Activated B cell treated with CpG ODN at 0.5 μM for 24 hours (primary cell): ENCODE measurements at regions not wholly inside any gene's neighbourhood (a gene's known extent, or its start where the extent isn't known, plus 50 kb on each side); places are given as distances from the start of the nearest gene placed in this dataset.
"Not testable (repeated sequence)": the region's sequence is repeated elsewhere in the genome, so short reads cannot be mapped to it uniquely, and the experiment has no call there.

ENCODE experiments used
- ATAC-seq: fragments of 200-7000 bp; cut with Tn5 transposase; one replicate; pipeline ENCODE4 v1.10.0; 2021; ENCODE audit warnings: low read depth, mild to moderate bottlenecking, moderate library complexity
- CTCF ChIA-PET: fragments of 350-600 bp; sonication (Branson Sonifier 250); formaldehyde crosslinking; loops from one replicate; lab custom pipeline; 2021; ENCODE audit warnings: antibody characterized with exemption; lab: Charles Lee
- POLR2A ChIA-PET: fragments of 350-600 bp; sonication (Branson Sonifier 250); formaldehyde crosslinking; loops from one replicate; lab custom pipeline; 2021; ENCODE audit warnings: antibody characterized with exemption; lab: Charles Lee
- DNase-seq: peaks from one replicate; pipeline ENCODE4 v3.0.0; 2022
- H3K27ac Mint-ChIP-seq: one replicate; pipeline ENCODE4 v1.8.0; 2020; ENCODE audit warnings: mixed read lengths
- H3K27me3 Mint-ChIP-seq: one replicate; pipeline ENCODE4 v1.8.0; 2021; ENCODE audit warnings: mixed read lengths
- H3K36me3 Mint-ChIP-seq: one replicate; pipeline ENCODE4 v1.8.0; 2021; ENCODE audit warnings: low read depth, mixed read lengths
- H3K4me1 Mint-ChIP-seq: one replicate; pipeline ENCODE4 v1.8.0; 2021; ENCODE audit warnings: mixed read lengths
- H3K4me3 Mint-ChIP-seq: one replicate; pipeline ENCODE4 v1.8.0; 2020; ENCODE audit warnings: mild to moderate bottlenecking, mixed read lengths
- H3K9me3 Mint-ChIP-seq: one replicate; pipeline ENCODE4 v1.8.0; 2020; ENCODE audit warnings: mixed read lengths
- intact Hi-C: fragments of 100-400 bp; cut with micrococcal nuclease; formaldehyde crosslinking; loops from one replicate; pipeline ENCODE4 v1.15.1; 2024
- TF ChIP-seq, protein P1 (sequence below): fragments of 200-600 bp; IDR thresholded peaks from one replicate; pipeline ENCODE4 v1.8.0; 2022; ENCODE audit warnings: antibody characterized with exemption, mild to moderate bottlenecking

DNA sequence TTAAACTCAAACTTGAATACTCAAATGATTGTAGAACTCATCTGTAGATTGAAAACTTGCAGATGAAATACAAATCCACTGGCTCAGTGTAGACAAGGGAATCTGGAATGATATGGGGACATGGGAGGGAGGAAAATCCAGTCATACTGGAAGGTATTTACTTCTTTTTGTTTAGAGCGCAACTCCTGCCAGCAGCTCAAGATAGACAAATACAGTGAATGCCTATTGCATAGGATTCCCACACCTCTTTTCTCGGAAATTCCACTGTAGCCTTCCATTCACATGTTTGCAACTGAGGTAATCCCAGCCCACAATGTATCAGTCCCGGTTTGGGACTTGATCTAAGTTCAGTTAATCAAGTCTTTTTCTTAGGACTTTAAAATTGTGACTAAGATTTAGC lies 311.2 kb downstream of the PTPRC start:
- no peak for ATAC-seq
- H3K9me3 Mint-ChIP-seq, result no peaks in the 10 kb centered on the region
- POLR2A ChIA-PET, result no interaction called here

DNA sequence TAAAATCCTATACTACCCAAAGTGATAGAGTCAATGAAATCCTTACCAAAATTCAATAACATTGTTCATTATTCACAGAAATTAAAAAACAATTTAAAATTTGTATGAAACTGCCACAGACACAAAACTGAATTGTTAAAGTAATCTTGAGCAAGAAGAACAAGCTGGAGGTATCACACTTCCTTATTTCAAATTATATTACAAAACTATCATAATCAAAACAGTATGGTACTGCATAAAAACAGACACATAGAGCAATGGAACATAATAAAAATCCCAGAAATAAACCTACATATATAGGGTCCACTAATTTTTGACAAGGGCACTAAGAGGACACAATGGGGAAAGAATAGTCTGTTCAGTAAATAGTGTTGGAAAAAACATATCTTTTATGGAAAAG lies 316.2 kb downstream of the PTPRC start:
- ChIA-PET POLR2A (no interaction called here), CTCF (no interaction called here)
- Mint-ChIP-seq H3K36me3 (no peaks in the 10 kb centered on the region), H3K9me3 (no peaks in the 10 kb centered on the region), H3K27ac (no peak overlapping the region), H3K27me3 (no peaks in the 10 kb centered on the region), H3K4me1 (no peaks in the 10 kb centered on the region), H3K4me3 (no peak overlapping the region)
- intact Hi-C loops, result loop anchor here (2.0 kb wide), 1 partner anchor 14 kb away; no protein-coding TSS in a partner anchor
- DNase-seq (no peak), ATAC-seq (no peak)
- TF ChIP-seq, protein P1, sequence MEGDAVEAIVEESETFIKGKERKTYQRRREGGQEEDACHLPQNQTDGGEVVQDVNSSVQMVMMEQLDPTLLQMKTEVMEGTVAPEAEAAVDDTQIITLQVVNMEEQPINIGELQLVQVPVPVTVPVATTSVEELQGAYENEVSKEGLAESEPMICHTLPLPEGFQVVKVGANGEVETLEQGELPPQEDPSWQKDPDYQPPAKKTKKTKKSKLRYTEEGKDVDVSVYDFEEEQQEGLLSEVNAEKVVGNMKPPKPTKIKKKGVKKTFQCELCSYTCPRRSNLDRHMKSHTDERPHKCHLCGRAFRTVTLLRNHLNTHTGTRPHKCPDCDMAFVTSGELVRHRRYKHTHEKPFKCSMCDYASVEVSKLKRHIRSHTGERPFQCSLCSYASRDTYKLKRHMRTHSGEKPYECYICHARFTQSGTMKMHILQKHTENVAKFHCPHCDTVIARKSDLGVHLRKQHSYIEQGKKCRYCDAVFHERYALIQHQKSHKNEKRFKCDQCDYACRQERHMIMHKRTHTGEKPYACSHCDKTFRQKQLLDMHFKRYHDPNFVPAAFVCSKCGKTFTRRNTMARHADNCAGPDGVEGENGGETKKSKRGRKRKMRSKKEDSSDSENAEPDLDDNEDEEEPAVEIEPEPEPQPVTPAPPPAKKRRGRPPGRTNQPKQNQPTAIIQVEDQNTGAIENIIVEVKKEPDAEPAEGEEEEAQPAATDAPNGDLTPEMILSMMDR, result no peak

More for the DNA sequence above, 311.2 kb downstream of the PTPRC start:
- Mint-ChIP-seq H3K4me3 (no peak overlapping the region), H3K27me3 (no peaks in the 10 kb centered on the region), H3K36me3 (no peaks in the 10 kb centered on the region), H3K4me1 (no peaks in the 10 kb centered on the region), H3K27ac (no peak overlapping the region)
- CTCF ChIA-PET, result no interaction called here
- TF ChIP-seq, protein P1, result no peak
- intact Hi-C loops, result no loop called here
- DNase-seq, result no peak

DNA sequence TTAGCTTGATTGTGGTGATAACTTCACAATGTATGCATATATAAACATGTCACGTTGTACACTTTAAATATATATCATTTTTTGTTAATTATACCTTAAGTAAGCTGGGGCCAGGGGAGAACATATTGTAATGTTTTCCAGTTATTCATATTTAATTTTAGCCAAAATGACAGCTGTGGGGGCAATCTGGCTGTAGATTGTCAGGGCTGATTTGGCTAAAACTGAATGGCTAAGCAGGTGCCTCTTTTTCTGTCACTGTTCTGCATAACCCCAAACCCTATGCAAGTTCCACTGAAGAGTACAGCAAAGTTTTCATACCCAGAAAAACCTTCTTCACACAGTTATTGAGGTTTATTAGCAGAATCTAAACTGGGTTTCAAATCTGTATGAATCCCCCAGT lies 318.2 kb downstream of the PTPRC start:
- intact Hi-C loops, result no loop called here
- CTCF ChIA-PET, result no interaction called here
- ATAC-seq, result no peak
- Mint-ChIP-seq H3K27me3 (no peaks in the 10 kb centered on the region), H3K36me3 (no peaks in the 10 kb centered on the region), H3K9me3 (no peaks in the 10 kb centered on the region), H3K4me1 (no peaks in the 10 kb centered on the region), H3K27ac (no peak overlapping the region), H3K4me3 (no peak overlapping the region)
- no peak for DNase-seq
- TF ChIP-seq, protein P1, result no peak
- POLR2A ChIA-PET, result no interaction called here

DNA sequence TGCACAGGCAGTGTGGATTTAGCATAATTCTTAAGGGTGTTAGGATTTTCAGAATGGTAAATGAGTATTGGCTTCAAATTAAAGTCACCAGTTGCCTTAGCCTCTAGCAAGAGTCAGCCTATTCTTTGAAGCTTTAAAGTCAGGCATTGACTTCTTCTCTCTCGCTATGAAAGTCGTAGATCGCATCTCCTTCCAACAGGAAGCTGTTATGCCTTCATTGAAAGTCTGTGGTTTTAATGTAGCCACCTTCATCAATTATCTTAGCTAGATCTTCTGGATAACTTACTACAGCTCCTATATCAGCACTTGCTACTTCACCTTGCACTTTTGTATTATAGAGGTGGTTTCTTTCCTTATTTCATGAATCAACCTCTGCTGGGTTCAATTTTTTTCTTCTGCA lies 320.2 kb downstream of the PTPRC start:
- CTCF ChIA-PET, result no interaction called here
- Mint-ChIP-seq H3K4me3 (no peak overlapping the region), H3K36me3 (no peaks in the 10 kb centered on the region), H3K27ac (no peak overlapping the region), H3K9me3 (peaks cover 4% of the 10 kb centered on the region), H3K4me1 (no peaks in the 10 kb centered on the region), H3K27me3 (no peaks in the 10 kb centered on the region)
- no peak for ATAC-seq
- no peak for DNase-seq
- POLR2A ChIA-PET, result no interaction called here
- intact Hi-C loops, result no loop called here
- TF ChIP-seq, protein P1, result no peak

DNA sequence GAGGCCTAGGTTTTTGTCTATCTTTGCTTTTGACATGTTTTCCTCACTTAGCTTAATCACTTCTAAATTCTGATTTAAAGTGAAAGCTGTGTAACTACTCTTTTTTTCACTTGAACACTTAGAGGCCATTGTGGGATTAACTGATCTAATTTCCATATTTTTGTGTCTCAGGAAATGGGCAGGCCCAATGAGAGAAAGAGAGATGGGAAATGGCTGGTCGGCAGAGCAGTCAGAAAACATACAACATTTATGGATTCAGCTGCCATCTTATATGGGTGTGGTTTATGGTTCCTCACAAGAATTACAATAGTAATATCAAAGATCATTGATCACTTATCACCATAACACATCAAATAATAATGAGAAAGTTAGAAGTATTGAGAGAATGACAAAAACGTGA lies 320.8 kb downstream of the PTPRC start:
- DNase-seq, result no peak
- intact Hi-C loops, result no loop called here
- Mint-ChIP-seq H3K27me3 (no peaks in the 10 kb centered on the region), H3K4me1 (no peaks in the 10 kb centered on the region), H3K4me3 (no peak overlapping the region), H3K9me3 (peaks cover 4% of the 10 kb centered on the region), H3K36me3 (no peaks in the 10 kb centered on the region), H3K27ac (no peak overlapping the region)
- ATAC-seq, result no peak
- POLR2A ChIA-PET, result no interaction called here
- CTCF ChIA-PET, result no interaction called here
- TF ChIP-seq, protein P1, result no peak

DNA sequence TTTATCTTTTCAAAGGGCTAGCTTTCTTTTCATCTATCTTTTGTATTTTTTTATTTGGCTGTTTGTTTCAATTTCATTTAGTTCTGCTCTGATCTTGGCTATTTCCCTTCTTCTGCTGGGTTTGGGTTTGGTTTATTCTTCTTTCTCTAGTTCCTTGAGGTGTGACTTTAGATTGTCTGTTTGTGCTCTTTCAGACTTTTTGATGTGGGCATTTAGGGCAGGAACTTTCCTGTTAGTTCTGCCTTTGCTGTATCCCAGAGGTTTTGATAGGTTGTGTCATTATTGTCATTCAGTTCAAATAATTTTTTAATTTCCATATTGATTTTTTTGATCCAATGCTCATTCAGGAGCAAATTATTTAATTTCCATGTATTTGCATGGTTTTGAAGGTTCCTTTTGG lies 325.0 kb downstream of the PTPRC start:
- H3K4me3 Mint-ChIP-seq, POLR2A ChIA-PET, H3K27ac Mint-ChIP-seq, ATAC-seq, H3K36me3 Mint-ChIP-seq, CTCF ChIA-PET, intact Hi-C loops, DNase-seq, H3K4me1 Mint-ChIP-seq, H3K27me3 Mint-ChIP-seq: not testable (repeated sequence)
- H3K9me3 Mint-ChIP-seq, result peaks cover 15% of the 10 kb centered on the region
